ENCODE measurements at regions not wholly inside any gene's neighbourhood (a gene's known extent, or its start where the extent isn't known, plus 50 kb on each side); places are given as distances from the start of the nearest gene placed in this dataset.

GRCh38 chr6:92587525-92587924 is 831.8 kb downstream of the EPHA7 start:
- TF ChIP-seq TAF1 (IDR thresholded peaks at IDR 0.05; ENCODE audit: borderline replicate concordance, low read depth, low read length) (no peak), POLR2AphosphoS5 (IDR thresholded peaks at IDR 0.05; ENCODE audit: low read depth, low read length) (no peak), POLR2A (IDR thresholded peaks at IDR 0.05; ENCODE audit: low read depth, low read length) (no peak)
- DNase-seq (ENCODE audit: insufficient read length) (no peak), FAIRE-seq (no peak)

- DNase-seq (ENCODE audit: insufficient read length) (no peak), FAIRE-seq (no peak)
- TF ChIP-seq POLR2A (IDR thresholded peaks at IDR 0.05; ENCODE audit: low read depth, low read length): no peak
- TF ChIP-seq POLR2AphosphoS5 (IDR thresholded peaks at IDR 0.05; ENCODE audit: low read depth, low read length): no peak
- no peak for TF ChIP-seq TAF1 (IDR thresholded peaks at IDR 0.05; ENCODE audit: borderline replicate concordance, low read depth, low read length)
Measured at GRCh38 chr6:92586236-92586977, 833.0 kb downstream of the EPHA7 start.

DNA sequence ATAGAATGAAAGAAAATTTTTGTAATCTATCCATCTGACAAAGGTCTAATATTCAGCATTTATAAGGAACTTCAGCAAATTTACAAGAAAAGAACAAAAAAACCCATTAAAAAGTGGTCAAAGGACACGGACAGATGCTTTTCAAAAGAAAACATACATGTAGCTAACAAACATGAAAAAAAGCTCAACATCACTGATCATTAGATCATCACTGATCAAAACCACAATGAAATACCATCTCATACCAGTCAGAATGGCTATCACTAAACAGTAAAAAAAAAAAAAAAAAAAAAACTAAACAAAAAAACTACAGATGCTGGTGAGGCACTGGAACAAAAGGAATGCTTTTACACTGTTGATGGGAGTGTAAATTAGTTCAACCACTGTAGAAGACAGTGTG is 837.1 kb downstream of the EPHA7 start:
- FAIRE-seq (no peak), DNase-seq (ENCODE audit: insufficient read length) (no peak)
- TF ChIP-seq TAF1 (IDR thresholded peaks at IDR 0.05; ENCODE audit: borderline replicate concordance, low read depth, low read length) (no peak), POLR2A (IDR thresholded peaks at IDR 0.05; ENCODE audit: low read depth, low read length) (no peak), POLR2AphosphoS5 (IDR thresholded peaks at IDR 0.05; ENCODE audit: low read depth, low read length) (no peak)

GRCh38 chr6:92577077-92577719 is 842.2 kb downstream of the EPHA7 start:
- DNase-seq (ENCODE audit: insufficient read length): no peak

DNA sequence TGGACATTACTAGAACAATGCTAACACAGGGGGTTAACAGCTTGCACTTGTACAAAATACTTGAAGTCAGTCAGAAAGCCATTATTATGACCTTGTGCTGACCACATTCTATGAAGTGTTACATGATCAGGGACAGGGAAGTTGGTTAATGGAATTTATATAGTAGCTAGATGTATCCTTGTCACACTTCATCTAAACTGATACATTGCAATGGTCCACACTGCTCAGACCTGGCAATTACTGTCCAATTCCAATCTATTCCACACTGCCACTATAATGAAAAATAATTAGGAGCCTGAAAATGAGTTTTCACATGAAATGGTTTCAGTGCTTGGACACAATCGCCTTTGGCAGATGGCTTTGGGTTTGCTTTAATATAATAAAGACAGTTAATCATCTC is 850.8 kb downstream of the EPHA7 start:
- DNase-seq (ENCODE audit: insufficient read length) (no peak), FAIRE-seq (no peak)
- no peak for TF ChIP-seq POLR2AphosphoS5 (IDR thresholded peaks at IDR 0.05; ENCODE audit: low read depth, low read length)
- TF ChIP-seq TAF1 (IDR thresholded peaks at IDR 0.05; ENCODE audit: borderline replicate concordance, low read depth, low read length): no peak
- TF ChIP-seq POLR2A (IDR thresholded peaks at IDR 0.05; ENCODE audit: low read depth, low read length): no peak

More at GRCh38 chr6:92577077-92577719, 842.2 kb downstream of the EPHA7 start:
- TF ChIP-seq TAF1 (IDR thresholded peaks at IDR 0.05; ENCODE audit: borderline replicate concordance, low read depth, low read length): no peak
- TF ChIP-seq POLR2A (IDR thresholded peaks at IDR 0.05; ENCODE audit: low read depth, low read length): no peak
- no peak for TF ChIP-seq POLR2AphosphoS5 (IDR thresholded peaks at IDR 0.05; ENCODE audit: low read depth, low read length)
- FAIRE-seq: no peak

- FAIRE-seq (no peak), DNase-seq (ENCODE audit: insufficient read length) (no peak)
- TF ChIP-seq POLR2AphosphoS5 (IDR thresholded peaks at IDR 0.05; ENCODE audit: low read depth, low read length) (no peak), TAF1 (IDR thresholded peaks at IDR 0.05; ENCODE audit: borderline replicate concordance, low read depth, low read length) (no peak), POLR2A (IDR thresholded peaks at IDR 0.05; ENCODE audit: low read depth, low read length) (no peak)
Measured at GRCh38 chr6:92566632-92567031, 852.7 kb downstream of the EPHA7 start.

- no peak for TF ChIP-seq TAF1 (IDR thresholded peaks at IDR 0.05; ENCODE audit: borderline replicate concordance, low read depth, low read length)
- TF ChIP-seq POLR2A (IDR thresholded peaks at IDR 0.05; ENCODE audit: low read depth, low read length): no peak
- TF ChIP-seq POLR2AphosphoS5 (IDR thresholded peaks at IDR 0.05; ENCODE audit: low read depth, low read length): no peak
- FAIRE-seq: no peak
- no peak for DNase-seq (ENCODE audit: insufficient read length)
Measured at GRCh38 chr6:92564376-92564775, 855.0 kb downstream of the EPHA7 start.

- no peak for TF ChIP-seq POLR2A (IDR thresholded peaks at IDR 0.05; ENCODE audit: low read depth, low read length)
- TF ChIP-seq POLR2AphosphoS5 (IDR thresholded peaks at IDR 0.05; ENCODE audit: low read depth, low read length): no peak
- no peak for TF ChIP-seq TAF1 (IDR thresholded peaks at IDR 0.05; ENCODE audit: borderline replicate concordance, low read depth, low read length)
- FAIRE-seq (no peak), DNase-seq (ENCODE audit: insufficient read length) (no peak)
Measured at GRCh38 chr6:92559611-92560010, 859.7 kb downstream of the EPHA7 start.

GRCh38 chr6:92559003-92559402 is 860.4 kb downstream of the EPHA7 start:
- no peak for DNase-seq (ENCODE audit: insufficient read length)
- FAIRE-seq: no peak
- TF ChIP-seq TAF1 (IDR thresholded peaks at IDR 0.05; ENCODE audit: borderline replicate concordance, low read depth, low read length) (no peak), POLR2AphosphoS5 (IDR thresholded peaks at IDR 0.05; ENCODE audit: low read depth, low read length) (no peak), POLR2A (IDR thresholded peaks at IDR 0.05; ENCODE audit: low read depth, low read length) (no peak)

DNA sequence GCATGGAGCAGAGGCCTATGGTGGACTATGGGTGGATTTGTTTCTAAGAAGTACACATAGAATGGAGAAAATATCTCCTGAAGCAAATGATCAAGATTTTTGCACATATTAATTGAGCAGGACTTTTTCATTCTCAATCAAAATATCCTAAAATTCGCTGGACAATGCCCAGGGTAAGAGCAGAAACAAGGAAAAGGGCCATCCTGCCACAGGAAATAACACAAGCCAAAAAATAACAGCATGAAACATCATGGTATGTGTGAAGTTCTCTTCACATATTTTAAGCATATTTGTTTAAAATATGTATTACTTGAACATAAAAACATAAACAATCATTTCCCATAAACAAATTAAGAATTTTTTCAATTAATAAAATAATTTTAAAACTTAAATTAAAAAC is 868.9 kb downstream of the EPHA7 start:
- TF ChIP-seq TAF1 (IDR thresholded peaks at IDR 0.05; ENCODE audit: borderline replicate concordance, low read depth, low read length): no peak
- TF ChIP-seq POLR2A (IDR thresholded peaks at IDR 0.05; ENCODE audit: low read depth, low read length): no peak
- no peak for TF ChIP-seq POLR2AphosphoS5 (IDR thresholded peaks at IDR 0.05; ENCODE audit: low read depth, low read length)
- DNase-seq (ENCODE audit: insufficient read length): no peak
- FAIRE-seq: no peak

GRCh38 chr6:92545861-92546260 is 873.5 kb downstream of the EPHA7 start:
- no peak for FAIRE-seq

More at GRCh38 chr6:92545861-92546260, 873.5 kb downstream of the EPHA7 start:
- TF ChIP-seq TAF1 (IDR thresholded peaks at IDR 0.05; ENCODE audit: borderline replicate concordance, low read depth, low read length) (no peak), POLR2A (IDR thresholded peaks at IDR 0.05; ENCODE audit: low read depth, low read length) (no peak), POLR2AphosphoS5 (IDR thresholded peaks at IDR 0.05; ENCODE audit: low read depth, low read length) (no peak)
- no peak for DNase-seq (ENCODE audit: insufficient read length)
